Stimulated activated CD4-positive, alpha-beta T cell treated with anti-CD3 and anti-CD28 coated beads, Interleukin-12 subunit alpha, Interleukin-12 subunit beta, amount 100 ng/mL, for 48 hours (primary cell): ENCODE measurements at regions not wholly inside any gene's neighbourhood (a gene's known extent, or its start where the extent isn't known, plus 50 kb on each side); places are given as distances from the start of the nearest gene placed in this dataset.
"Not testable (repeated sequence)": the region's sequence is repeated elsewhere in the genome, so short reads cannot be mapped to it uniquely, and the experiment has no call there.

Experiments
- DNase-seq, 3 donors: peaks; one replicate each; pipeline ENCODE4 v3.0.0-alpha.2; 2020; ENCODE audit warnings: low read depth in 2 of 3, low spot score in 1 of 3

DNA sequence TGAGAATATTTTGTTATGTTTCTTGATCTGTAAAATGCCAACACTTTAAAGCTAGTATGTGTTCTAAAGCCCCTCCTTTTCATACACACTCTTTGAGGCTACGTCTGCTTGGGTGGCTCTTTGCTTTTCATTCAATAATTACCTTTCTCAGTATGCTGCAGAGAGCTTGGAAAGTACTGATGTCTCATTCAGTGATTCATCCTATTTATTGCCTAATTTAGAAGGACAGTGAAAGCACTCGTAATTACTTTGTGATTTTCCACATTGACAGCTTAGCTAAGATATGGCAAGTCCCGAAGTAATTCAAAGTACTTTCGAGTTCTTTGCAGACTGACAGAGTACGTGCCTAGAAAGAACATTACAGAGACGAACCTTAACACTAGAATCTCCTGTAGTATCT is 57.2 kb downstream of the BMP15 start:
- DNase-seq, result no peak

DNA sequence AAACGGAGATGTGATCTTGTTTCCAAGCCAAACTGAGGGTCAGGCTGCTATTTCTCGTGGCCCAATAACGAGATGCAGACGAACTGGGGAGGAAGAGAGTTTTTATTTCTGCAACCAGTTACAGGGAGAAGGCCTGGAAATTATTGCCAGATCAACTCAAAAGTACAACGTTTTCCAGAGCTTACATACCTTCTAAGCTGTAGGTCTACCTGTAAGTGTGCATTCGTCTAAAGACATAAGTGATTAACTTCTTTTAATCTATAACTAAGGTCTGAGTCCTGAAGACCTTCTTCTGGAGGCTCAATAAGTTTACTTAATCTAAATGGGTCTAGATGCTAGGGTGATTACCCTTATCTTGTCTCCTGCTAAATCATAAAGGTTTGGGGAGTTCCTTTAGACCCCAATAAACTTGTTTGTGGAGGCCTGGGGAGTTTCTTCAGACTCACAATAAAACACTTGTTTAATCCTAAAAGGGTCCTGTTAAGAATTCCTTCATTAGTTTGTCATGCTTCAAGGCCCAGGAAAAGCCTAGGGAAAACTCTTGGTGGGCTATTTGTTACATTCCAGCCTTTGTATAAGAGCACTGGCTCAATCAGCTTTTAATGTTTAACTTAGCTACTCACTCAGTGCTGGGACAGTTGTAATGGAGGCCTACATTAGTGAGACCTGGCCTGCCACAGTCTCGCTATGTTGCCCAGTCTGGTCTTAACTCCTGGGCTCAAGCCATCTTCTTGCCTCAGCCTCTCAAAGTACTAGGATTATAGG is 58.5 kb downstream of the BMP15 start:
- not testable (repeated sequence) for DNase-seq

DNA sequence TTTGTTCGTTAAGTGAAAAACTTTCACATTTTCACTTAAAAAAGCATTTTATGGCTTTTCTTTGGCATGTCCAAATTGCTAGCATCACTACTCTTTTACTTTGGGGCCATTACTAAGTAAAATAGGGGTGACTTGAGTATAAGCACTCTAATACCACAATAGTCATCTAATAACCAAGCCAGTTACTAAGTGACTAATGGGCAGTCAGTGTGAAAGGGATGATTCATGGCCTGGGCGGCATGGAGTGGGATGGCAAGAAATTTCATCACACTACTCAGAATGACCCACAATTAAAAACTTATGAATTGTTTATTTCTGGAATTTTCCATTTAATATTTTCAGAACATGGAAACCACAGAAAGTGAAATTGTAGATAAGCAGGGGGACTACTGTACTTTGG is 60.9 kb downstream of the BMP15 start:
- peak in 1 of 3 donors; percentile 3 for DNase-seq

DNA sequence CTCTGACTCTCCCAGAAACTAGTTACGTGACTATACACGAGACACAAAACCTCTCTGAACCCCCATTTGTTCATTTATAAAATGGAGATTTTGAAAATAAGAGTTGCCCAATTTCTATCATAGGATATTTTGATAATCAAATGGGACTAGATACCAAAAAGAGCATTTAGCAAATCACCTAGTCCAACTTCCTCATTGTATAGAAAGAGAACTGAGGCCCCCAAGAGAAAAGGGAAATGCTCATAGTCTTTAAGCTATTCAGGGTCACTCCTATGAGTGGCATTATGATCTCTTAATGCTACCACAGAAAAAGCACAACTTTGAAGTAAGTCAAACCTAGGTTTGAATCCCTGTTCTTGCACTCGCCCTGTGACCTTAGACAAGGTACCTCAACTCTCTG is 62.7 kb downstream of the BMP15 start:
- no peak for DNase-seq

DNA sequence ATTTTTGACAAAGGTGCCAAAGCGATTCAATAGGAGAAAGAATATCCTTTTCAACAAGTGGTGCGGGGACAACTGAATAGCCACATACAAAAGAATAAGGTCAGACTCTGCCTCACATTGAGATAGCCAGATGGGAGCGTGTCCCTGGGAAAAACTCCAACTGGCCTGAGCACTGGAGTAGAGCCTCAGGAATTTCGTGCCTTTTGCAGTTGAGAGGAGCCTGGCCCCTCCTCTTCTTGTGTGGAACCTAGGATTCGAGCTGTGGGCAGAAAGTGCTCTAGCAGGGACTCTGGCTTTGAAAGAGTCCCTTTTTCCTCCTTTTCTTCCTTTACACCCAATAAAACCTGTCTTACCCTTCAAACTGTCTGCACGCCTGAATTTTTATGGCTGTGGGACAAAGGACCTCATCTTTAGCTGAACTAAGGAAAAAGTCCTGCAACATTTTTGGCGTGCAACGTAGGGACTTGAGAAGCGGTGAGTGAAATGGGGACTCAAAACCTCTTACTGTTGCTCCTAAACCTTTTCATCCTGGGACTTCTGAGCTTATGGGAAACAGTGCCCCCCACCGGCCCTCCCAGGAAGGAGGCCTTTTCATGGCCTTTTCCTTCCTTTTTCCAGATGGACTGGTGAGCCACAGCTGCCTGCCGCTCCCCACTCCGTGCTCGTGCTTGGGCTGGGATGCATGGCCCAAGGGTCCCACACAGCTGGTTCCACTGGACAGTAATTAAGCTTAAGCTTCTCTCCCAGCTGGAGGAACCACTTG is 68.6 kb downstream of the BMP15 start:
- DNase-seq, result no peak

DNA sequence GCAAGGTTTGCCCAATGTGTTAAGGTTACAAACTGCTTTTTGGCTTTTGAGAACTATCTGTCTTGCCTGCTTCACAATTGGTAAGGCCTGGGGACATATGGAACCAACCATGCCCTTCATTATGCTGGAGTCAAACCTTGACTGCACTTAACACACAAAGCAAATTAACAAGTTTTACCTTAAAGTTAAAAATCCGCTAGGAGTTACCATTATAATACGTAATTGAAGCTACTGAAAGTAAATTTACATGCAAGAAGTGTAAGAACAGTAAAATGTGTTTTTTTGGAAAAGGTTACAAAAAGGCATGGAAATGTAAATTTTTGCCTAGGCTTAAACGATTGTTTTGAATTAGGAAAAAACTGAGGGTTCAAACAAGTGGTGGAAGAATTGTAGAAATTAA is 69.7 kb downstream of the BMP15 start:
- DNase-seq, result no peak

DNA sequence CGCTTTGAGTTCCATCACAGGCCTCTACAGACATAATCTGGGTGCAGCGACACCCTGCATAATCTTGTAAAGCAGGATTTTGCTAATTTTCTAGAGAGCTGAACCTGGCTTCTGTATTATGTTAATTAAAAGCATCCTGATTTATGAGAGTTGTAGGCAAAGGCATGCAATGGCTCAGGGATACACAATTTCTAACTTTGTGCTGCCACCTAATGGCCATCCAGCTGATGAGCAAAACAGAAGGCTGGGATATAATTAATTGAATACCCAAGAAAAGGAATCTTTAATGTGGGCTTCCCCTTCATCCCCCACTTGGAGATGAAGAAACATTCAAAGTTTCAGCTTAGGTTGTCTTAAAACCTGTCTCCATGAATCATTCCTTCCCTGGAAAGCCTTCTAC is 78.1 kb downstream of the BMP15 start:
- peak in 1 of 3 donors; percentile 16 for DNase-seq

DNA sequence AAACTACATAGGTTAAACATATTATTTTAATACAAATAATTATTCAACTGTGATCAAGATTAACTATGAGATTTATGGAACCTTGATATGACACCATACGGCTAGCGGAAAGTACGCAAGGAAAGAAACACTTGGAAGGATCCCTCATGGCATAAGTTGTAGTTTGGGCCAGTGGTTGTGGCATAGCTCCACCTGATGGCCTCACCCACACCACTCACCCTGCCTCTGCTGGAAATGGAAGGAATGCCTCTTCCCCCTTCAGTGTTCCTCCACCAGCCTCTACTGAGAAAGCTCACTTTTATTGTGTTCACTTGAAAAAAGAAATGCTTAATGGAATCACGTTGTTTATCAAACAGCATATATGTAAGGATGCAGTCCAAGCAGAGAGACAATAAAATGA is 86.4 kb downstream of the BMP15 start:
- no peak for DNase-seq

DNA sequence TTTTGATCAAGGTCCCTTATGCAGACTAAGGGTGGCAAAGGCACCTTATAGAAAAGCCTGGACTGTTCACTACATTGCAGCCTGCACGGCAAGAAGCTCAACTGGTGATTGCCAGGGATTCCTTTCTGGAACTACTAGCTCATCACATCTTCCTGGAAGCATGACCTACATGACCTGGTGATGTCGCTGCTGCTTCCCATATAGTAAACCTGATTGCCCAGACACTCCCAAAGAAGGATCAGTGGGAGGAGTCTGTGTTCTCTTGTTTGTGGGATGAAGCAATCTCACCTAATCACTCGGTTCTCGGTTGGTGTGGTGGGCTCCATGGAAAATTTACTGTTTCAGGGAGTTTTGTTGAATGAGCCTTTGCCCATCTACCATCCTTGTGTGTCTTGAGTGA is 89.8 kb downstream of the BMP15 start:
- DNase-seq, result not testable (repeated sequence)

DNA sequence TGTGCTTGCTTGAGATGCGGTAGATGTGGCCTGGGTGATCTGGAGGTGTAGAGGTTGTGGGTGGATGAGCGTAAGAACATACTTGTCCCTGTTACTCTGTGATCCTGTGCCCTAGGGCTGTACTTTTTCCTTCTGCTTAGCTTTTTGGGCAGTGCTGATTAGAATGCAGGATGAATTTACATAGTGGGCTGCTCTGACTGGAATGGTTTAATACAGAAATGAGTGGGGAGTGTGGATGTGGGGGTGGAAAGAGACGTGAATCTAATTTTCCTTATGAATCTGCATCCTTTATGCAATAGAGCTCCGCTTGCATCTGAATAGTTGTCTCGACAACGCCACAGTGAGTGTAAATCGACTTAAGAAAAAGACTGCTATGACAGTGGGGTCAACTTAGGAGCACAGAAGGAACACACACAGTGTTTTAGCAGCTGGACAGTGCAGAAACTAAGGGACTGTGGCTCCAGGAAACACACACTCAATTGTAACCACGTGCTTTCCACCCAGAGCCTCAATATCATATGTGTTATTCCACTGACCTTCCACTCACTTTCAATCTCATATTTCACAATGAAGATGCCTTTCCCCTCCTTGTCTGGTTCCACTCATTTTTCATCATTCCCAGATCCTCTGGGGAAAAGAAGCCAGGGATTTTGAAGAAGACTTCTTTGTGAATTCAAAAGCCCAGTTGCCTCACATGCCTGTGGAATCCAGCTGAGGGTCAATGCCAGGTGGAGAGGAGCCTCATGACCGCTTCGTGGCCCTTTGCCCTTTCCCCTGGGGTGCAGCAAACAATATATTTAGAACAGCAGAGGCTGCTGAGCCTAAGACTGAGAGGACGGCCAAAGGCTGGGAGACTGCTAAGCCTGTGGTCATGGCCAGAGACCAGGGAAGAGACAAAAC is 91.4 kb downstream of the BMP15 start:
- DNase-seq, result not testable (repeated sequence)

DNA sequence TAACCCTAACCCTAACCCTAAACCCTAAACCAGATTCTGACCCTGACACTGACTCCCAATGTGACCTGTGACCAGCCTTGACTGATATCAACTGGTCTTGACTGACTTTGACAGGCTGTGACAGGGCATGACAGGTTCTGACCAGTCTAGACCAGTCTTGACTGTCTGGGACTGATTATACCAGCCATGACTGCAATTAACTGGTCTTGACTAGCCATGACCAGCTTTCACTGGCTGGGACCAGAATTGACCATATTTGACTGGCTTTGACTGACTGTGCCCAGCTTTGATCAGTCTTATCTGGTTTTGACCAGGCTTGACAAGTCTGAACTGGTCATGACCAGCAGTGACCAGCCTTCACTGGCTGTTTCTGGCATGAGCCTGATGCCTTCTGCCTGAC is 95.5 kb downstream of the BMP15 start:
- DNase-seq, result no peak

DNA sequence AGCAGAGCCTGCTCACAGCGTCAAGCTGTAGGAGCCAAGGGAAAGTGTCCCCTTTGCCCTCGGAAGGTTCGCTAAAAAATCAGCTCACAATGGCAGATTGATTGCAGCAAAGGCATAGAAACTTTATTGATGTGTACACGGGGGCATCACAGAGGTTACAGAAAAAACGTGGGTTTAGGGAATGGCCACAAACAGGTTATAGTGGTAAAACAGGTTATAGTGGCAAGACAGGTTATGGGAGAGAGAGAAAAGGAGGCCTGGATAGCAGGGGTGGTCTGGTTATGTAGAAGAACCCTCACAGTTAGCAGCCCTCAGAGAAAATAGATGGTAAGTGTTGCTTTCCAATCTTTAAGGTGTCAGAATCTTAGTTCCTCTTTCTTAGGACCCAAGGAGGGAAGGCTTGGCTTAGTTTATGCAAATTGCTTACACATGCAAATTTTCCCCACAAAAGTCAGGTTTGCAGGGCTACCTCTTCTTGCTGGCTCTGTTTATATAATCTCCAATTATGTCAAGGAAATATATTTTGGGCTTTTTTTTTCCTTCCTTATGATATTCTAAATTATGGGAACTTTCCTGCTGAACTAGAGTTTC is 113.7 kb downstream of the BMP15 start:
- no peak for DNase-seq

DNA sequence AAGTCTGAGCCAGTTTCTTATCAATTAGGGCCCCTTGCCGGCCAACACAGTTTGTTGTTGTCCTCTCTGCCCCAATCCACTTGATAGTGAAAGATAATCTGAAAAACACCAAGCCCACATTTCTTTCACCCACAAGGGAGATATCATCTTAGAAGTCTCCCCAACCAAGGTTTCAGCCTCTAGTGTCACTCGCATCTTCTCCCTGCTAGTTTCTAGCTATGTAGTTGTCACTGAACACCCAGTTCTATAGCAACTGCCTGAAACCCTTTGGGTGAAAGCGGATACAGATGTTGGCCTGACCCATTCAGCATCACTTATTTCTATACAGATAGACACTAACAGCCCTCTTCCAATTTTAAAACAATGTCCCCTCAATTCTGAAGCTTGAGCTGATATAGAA is 116.3 kb downstream of the BMP15 start:
- DNase-seq, result no peak

DNA sequence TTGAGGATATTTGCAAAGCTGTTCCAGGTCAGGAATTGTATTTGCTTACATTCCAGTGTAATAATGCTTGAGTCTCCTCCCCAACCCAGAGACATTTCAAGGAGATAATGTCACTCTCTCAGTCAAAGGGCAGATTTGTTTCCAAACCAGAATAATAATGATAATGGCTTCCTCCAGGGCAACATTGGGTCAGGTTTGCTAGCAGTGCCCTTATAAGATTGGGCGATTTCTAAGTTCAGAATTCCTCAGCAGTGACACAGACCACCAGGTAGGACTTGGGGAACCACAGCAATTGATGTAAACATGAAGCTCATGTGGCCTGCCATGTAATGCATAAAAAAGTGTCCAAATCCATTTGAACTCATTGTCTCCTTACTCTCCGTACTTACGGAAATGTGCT is 125.2 kb downstream of the BMP15 start:
- no peak for DNase-seq

DNA sequence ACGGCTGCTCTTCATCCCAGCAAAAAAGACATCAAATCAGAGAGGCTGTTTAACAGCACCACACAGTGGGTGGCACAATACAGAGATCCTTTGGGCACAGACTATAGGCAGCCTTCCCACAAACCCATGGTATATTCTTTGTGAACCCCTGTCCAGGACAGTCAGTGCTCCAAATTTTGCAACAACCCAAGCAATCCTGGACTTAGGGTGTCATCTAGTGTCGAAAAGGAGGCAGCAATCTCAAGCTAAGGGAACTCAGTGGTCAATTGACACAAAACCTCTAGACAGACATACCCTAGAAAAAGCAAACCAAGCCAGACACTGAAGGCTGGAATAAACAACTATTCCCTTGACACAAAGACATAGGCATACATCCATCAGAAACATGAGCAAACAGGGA is 137.4 kb downstream of the BMP15 start:
- DNase-seq, result no peak

DNA sequence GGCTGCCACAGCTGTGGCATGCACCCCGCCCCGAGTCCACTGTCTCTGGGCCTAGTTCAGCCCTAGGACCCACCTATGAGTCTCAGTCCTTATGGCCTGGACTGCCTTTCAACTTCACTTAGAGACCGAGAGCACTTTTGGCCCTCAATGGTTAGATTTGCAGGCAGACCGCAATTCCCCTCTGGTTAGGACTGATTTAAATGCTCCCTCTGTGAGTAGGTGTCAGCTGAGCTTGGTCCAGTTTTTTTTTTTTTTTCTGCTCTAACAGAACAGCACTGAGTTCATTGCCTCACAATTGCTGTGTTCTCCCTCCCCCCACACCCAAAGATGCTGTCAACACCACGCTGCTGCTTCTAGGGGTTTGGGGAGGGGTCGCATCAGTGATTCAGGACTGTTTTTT is 143.2 kb downstream of the BMP15 start:
- no peak for DNase-seq

DNA sequence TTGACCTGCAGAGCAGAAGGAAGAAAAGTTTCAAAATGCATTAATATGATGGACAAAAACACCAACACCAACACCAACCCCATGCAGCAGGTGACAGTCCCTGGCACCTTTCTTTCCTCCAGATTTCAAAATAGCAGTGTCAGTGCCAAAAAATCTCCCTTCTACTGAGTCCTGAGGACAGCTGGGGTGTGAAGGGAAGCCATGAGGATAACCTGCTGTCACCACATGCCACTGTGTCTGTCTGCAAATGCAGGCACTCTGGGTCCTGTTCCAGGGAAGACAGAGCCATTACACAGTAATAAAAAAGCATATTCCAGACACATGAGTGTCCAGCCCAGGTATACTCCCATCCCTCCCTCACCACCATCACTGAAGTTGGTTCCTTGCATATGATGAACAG is 187.5 kb downstream of the BMP15 start:
- DNase-seq, result no peak

DNA sequence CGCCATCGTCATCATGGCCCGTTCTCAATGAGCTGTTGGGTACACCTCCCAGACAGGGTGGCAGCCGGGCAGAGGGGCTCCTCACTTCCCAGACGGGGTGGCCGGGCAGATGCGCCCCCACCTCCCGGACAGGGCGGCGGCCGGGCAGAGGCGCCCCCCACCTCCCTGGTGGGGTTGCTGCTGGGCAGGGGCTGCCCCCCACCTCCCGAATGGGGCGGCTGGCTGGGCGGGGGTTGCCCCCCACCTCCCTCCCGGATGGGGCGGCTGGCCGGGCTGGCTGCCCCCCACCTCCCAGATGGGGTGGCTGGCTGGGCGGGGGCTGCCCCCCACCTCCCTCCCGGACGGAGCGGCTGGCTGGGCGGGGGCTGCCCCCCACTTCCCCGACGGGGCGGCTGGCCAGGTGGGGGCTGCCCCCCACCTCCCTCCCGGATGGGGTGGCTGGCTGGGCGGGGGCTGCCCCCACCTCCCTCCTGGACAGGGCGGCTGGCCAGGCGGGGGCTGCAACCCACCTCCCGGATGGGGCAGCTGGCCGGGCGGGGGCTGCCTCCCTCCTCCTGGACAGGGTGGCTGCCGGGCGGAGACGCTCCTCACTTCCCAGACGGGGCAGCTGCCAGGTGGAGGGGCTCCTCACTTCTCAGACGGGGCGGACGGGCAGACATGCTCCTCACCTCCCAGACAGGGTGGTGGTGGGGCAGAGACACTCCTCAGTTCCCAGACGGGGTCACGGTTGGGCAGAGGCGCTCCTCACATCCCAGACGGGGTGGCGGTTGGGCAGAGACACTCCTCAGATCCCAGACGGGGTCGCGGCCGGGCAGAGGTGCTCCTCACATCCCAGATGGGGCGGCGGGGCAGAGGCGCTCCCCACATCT is 208.8 kb downstream of the BMP15 start:
- not testable (repeated sequence) for DNase-seq

DNA sequence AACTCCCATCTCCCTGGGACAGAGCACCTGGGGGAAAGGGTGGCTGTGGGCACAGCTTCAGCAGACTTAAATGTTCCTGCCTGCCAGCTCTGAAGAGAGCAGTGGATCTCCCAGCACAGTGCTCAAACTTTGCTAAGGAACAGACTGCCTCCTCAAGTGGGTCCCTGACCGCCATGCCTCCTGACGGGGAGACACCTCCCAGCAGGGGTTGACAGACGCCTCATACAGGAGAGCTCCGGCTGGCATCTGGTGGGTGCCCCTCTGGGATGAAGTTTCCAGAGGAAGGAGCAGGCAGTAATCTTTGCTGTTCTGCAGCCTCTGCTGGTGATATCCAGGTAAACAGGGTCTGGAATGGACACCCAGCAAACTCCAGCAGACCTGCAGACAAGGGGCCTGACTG is 206.9 kb upstream of the NUDT10 start:
- DNase-seq, result not testable (repeated sequence)

DNA sequence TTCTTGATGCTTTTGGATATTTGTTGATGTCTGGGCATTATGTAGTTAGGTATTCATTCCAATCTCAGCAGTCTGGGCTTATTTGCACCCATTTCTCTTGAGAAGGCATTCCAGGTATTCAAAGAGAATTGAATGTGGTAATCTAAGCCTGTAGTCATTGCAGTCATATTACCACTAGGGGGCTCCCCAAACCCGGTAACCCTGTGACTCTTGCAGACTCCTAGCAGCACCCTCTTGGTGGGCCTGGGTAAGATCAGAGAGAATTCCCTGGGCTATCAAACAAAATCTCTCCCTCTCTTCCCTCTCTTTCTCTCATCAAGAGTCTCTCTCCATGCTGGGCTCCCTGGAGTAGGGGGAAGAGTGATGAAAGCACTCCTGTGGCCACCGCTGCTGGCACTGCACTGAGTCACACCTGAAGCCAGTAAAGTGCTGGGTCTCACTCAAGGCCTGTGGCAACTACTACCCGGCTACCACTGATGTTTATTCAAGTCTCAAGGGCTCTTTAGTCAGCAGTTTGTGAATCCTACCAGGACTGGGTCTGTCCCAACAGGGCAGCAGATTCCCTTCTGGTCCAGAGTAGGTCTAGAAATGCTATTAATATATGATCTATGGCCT is 187.7 kb upstream of the NUDT10 start:
- peak in 2 of 3 donors; percentile 3 to 39 for DNase-seq
